ENCODE measurements at regions not wholly inside any gene's neighbourhood (a gene's known extent, or its start where the extent isn't known, plus 50 kb on each side); places are given as distances from the start of the nearest gene placed in this dataset.

- DNase-seq (ENCODE audit: low read depth), result no peak
Observed at GRCh38 chr13:72165276-72165675, 298.3 kb upstream of the DACH1 start.

DNA sequence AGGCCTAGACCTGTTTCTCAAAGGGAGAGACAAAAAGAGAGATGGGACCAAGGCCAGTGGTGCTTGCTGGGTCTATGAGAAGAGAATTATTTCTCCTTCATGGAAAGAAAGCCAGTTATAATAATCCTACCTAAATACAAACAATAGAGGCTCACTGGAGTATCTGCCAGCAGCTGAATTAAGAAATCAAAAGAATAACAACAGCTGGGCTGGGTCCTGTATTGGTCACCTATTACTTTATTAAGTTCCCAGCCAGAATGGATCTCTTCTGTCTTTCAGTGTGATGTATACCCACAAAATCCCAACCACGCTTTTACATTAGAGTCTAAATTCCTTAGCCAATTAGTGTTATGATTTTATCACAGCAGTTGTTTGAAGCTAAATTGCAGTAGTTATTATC, 297.8 kb upstream of the DACH1 start:
- no peak for DNase-seq (ENCODE audit: low read depth)

GRCh38 chr13:72163678-72164077, 296.7 kb upstream of the DACH1 start:
- DNase-seq (ENCODE audit: low read depth), result no peak

GRCh38 chr13:72160977-72161376, 294.0 kb upstream of the DACH1 start:
- no peak for DNase-seq (ENCODE audit: low read depth)

GRCh38 chr13:72156760-72157159, 289.8 kb upstream of the DACH1 start:
- DNase-seq (ENCODE audit: low read depth), result no peak

DNA sequence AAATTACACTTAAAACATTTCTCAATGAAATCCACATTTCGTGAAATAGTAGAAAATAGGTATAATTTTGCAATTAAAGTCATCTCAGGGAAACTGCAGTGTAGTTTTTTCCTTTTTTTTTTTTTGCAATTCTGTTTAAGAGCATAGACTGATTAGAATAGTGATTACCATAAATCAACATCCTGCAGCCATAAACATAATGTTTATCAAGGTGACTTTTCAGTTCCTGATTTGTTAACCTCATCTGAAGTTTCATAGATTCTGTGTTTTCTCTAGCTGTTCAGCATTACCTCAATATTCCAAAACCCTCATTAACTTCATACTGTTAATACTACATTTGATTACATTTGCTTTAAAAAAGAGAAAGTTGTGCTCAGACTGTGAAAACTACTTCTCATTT, 286.3 kb upstream of the DACH1 start:
- DNase-seq (ENCODE audit: low read depth), result no peak

- DNase-seq (ENCODE audit: low read depth), result no peak
Observed at GRCh38 chr13:72151241-72151640, 284.2 kb upstream of the DACH1 start.

DNA sequence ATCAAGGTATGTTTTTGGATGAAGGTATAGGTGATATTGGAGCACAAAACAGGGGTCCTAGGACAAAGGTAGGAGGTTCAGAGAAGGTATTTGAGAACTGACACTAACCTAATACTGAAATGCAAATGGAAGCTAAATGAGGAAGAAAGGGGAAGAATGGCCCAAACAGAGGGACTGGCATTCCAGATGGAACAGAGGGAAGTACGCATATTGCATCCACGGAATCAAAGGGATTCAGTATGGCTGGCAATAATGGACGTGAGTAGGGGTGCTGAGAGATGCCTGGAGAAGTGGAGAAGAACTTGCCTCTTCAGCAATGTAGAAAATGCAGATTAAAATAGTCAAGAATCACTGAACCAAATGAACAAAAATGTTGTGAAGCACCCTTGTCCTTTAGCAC, 283.5 kb upstream of the DACH1 start:
- DNase-seq (ENCODE audit: low read depth), result no peak

GRCh38 chr13:72149701-72150100, 282.7 kb upstream of the DACH1 start:
- no peak for DNase-seq (ENCODE audit: low read depth)

DNA sequence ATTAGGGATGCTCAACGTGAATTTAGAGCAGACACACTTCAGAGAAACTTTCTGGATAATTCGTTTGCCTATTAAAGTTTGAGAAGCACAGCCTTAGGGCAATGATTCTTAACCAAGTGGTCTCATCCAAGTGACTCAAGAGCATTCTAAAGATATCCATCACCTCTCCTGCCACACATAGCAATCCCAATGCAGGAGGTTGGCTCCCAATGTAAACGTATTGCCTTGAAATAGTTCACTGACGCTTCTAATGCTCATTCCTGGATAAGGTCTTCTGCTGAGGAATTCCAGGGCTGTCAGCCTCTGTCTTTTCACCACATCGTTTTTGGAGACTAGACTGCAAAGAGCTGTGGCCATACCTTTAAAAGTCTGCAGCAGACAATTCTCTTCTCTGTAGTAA, 279.8 kb upstream of the DACH1 start:
- DNase-seq (ENCODE audit: low read depth), result no peak

DNA sequence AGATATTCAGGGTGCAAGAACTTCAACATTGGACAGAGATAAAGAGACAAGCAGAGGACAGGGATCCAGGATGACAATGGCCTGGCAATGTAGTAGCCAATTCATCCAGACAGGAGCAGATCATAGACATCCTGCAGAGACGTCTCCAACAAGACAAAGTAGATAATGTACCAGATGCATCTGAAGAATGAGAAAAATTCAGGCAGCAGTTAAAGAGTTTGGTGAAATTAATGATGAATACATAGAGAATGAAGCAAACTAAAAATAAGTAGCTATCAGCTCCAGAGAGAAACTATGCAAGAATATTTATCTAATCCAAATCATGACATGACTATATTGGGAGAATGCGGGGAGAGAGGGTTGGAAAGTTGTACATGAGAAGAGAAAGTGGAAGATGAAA, 278.4 kb upstream of the DACH1 start:
- no peak for DNase-seq (ENCODE audit: low read depth)

GRCh38 chr13:72144636-72145035, 277.6 kb upstream of the DACH1 start:
- no peak for DNase-seq (ENCODE audit: low read depth)

GRCh38 chr13:72141855-72142519, 275.0 kb upstream of the DACH1 start:
- no peak for DNase-seq (ENCODE audit: low read depth)

DNA sequence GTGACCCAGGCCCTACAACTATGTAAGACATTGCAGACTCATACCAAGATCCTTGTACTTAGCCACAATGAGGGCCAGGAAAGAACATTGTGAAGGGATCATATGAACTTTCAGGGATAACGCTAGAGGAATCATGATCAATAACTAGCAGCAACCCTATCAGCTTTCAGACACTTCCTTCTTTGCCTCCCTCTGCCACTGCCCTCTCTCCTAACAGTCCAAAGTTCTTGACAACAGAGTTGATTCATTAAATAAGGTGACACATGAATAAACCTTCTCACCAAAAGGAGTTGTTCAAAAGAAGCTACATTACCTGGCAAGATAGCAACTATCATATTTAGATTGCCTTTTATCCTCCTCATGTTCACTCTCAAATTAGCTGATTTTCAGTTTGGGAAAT, 272.2 kb upstream of the DACH1 start:
- DNase-seq (ENCODE audit: low read depth), result no peak

GRCh38 chr13:72132075-72132474, 265.1 kb upstream of the DACH1 start:
- DNase-seq (ENCODE audit: low read depth), result no peak

DNA sequence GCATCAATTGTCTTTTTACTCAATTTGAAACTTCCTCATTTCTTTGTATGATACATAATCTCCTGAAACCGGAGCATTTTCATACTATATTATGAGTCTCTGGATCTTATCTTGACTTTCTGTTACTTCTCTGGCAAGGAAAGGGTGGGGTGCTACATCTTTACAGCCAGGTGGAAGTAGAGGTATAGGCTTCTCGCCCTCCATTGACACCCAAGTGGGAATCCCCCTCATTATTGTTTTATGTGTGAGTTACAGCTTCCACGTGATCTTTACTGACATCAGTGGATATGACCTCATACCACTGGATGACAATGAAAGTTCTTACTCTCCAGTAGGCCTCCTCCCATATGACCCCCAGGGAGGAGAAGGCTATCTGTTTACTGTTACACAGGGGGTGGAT, 262.1 kb upstream of the DACH1 start:
- DNase-seq (ENCODE audit: low read depth), result no peak

DNA sequence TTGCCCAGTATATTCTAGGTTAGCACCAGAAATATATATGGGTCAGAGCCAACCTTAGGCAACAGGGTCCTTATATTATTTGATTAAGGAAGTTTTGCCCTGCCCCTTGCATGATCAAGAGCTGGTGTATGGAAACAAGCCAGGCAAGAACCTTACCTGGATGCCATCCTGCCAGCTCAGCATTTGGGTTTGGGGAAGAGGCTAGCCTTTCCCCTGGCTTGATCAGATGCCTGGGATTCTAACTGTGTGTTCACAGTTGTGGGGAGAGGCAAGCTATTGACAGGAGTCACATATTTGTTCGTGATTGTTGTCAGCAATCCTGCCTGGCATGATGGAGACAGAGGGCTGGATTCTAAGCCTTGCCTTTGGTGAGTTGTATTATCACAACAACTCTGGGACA, 260.0 kb upstream of the DACH1 start:
- DNase-seq (ENCODE audit: low read depth), result no peak

- DNase-seq (ENCODE audit: low read depth), result no peak
Observed at GRCh38 chr13:72126424-72126823, 259.4 kb upstream of the DACH1 start.

- DNase-seq (ENCODE audit: low read depth), result no peak
Observed at GRCh38 chr13:72125561-72125960, 258.6 kb upstream of the DACH1 start.

DNA sequence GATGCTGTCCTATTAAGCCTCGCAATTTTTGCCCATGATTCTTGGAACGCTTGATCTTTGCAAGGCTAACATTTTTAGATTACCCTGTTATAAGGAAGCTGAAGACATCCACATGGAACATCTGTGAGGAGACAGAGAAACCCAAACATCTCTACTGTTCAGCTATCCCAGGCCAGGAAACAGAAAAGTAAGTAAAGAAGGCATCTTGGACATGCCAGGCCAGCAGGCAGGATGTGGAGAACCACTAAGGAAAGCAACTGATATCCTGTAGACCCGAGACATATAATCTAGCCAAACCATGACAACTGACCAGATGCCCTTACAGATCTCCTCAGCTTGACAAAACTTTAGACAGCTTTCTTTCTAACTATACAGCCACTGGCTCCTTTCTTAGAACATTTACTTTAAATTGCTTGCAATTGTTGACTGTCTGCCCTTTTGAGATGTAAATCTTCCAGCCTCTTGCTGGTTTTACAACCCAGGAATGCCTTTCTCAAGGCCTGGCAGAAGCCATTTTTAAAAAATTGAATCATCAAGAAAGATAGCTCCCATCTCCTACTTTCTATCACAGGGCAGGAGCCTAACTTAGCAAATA, 255.8 kb upstream of the DACH1 start:
- DNase-seq (ENCODE audit: low read depth), result no peak

DNA sequence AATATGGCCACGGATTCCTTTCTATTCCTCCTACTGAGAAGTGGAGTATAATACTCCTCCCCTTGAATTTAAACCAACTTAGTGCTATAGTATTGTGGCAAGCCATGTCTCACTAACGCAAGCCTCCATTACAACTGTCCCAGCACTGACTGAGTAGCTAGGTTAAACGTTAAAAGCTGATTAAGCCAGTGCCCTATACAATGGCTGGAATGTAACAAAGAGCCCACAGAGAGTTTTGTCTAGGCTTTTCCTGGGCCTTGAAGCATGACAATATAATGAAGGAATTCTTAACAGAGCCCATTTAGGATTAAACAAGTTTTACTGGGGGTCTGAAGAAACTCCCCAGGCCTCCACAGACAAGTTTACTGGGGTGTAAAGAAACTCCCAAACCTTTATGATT, 254.5 kb upstream of the DACH1 start:
- DNase-seq (ENCODE audit: low read depth), result no peak

- DNase-seq (ENCODE audit: low read depth), result no peak
Observed at GRCh38 chr13:72120632-72121031, 253.6 kb upstream of the DACH1 start.

DNA sequence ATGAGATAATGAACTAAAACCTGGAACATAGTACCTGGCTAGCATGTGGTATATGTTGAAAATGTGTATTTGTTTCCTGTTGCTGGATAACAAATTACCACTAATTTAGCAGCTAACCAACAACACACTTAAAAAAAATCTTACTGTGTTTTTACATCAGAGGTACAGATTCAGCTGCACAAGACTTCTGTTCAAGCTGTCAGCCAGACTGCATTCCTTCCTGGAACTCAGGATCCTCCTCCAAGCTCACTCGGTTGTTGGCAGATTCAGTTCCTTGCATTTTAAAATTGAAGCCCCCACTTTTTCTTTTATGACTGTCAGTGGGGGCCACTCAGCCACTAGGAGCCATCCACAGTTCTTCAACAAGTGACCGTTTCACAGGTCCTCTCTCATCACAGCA, 246.9 kb upstream of the DACH1 start:
- no peak for DNase-seq (ENCODE audit: low read depth)

GRCh38 chr13:72113076-72113475, 246.1 kb upstream of the DACH1 start:
- no peak for DNase-seq (ENCODE audit: low read depth)

All from stimulated activated CD8-positive, alpha-beta memory T cell treated with anti-CD3 and anti-CD28 coated beads, Interleukin-15, amount 100 ng/mL, for 1 hour (primary cell).